HCT116 (cell line): ENCODE measurements at regions not wholly inside any gene's neighbourhood (a gene's known extent, or its start where the extent isn't known, plus 50 kb on each side); places are given as distances from the start of the nearest gene placed in this dataset.

Experiments used
- ATAC-seq: fragments of 200-7000 bp; cut with Tn5 transposase; 2 replicates; pipeline ENCODE4 v1.9.1; 2020; ENCODE audit warnings: mild to moderate bottlenecking, moderate library complexity
- BruUV-seq: library from RNA; stranded (reverse); fragments of 400-500 nt; replicated peaks from 2 replicates; lab custom pipeline; 2021; lab: Mats Ljungman, UMichigan
- CTCF ChIA-PET: fragments of 300-600 bp; sonication (Branson Sonifier 250); formaldehyde crosslinking; loops from one replicate; lab custom pipeline; 2021; ENCODE audit warnings: antibody characterized with exemption; lab: Charles Lee
- POLR2A ChIA-PET: fragments of 300-600, 350-600 bp; sonication (Branson Sonifier 250); formaldehyde crosslinking; loops from one replicate; lab custom pipeline; 2021; ENCODE audit warnings: antibody characterized with exemption; lab: Charles Lee
- RAD21 ChIA-PET, 2 experiments: fragments of 300-600 bp; sonication (Branson Sonifier 250); formaldehyde crosslinking; loops; one replicate each; lab custom pipeline; 2023; ENCODE audit warnings: low total read pairs in 2 of 2; ENCODE audit not compliant: uncharacterized antibody in 2 of 2, unreplicated experiment in 2 of 2, low non-redundant PET in 1 of 2; lab: Charles Lee
- DNase-seq: peaks from one replicate; pipeline ENCODE4 v3.0.0-alpha.2; 2010; ENCODE audit warnings: low read depth, low spot score
- H2AFZ ChIP-seq: fragments of 200-600 bp; shearing (Covaris generic), sonication (generic); 2 replicates; pipeline ENCODE4 v1.6.1; 2017; ENCODE audit warnings: low read depth, mixed run types, mixed read lengths, antibody characterized with exemption, low read length; ENCODE audit not compliant: poor library complexity, severe bottlenecking
- H3K27ac ChIP-seq: 2 replicates; pipeline ENCODE4 v1.5.1; 2012; ENCODE audit warnings: low read depth, low read length
- H3K27me3 ChIP-seq: fragments of 200-600 bp; sonication (generic); 2 replicates; pipeline ENCODE4 v1.6.1; 2016; ENCODE audit warnings: mixed run types, low read length, mixed read lengths; ENCODE audit not compliant: insufficient read depth
- H3K36me3 ChIP-seq, 2 experiments: fragments of 200-500 bp in 1 of 2; fragments of 200-600 bp in 1 of 2; sonication (Bioruptor generic) in 1 of 2; sonication (generic) in 1 of 2; 2 replicates each; pipeline versions ENCODE4 v1.5.1 to v1.6.1; 2014 to 2016; ENCODE audit warnings: low read length in 2 of 2, inconsistent platforms in 1 of 2, mixed read lengths in 1 of 2, mixed run types in 1 of 2; ENCODE audit not compliant: insufficient read depth in 2 of 2, control insufficient read depth in 1 of 2
- H3K4me1 ChIP-seq, 2 experiments: fragments of 200-600 bp in 1 of 2; sonication (generic) in 1 of 2; 2 replicates each; pipeline versions ENCODE4 v1.5.1 to v1.6.1; 2012 to 2017; ENCODE audit warnings: low read length in 2 of 2, inconsistent platforms in 1 of 2, mild to moderate bottlenecking in 1 of 2, mixed read lengths in 1 of 2, mixed run types in 1 of 2, moderate library complexity in 1 of 2; ENCODE audit not compliant: insufficient read depth in 2 of 2, control insufficient read depth in 1 of 2
- H3K4me2 ChIP-seq: fragments of 200-600 bp; sonication (generic); 2 replicates; pipeline ENCODE4 v1.6.1; 2017; ENCODE audit warnings: mixed run types, low read length, mixed read lengths
- H3K4me3 ChIP-seq, 2 experiments: fragments of 200-600 bp in 1 of 2; sonication (generic) in 1 of 2; replicated peaks in 1 of 2; 2 replicates each; pipeline ENCODE4 v1.5.1; 2011 to 2016; ENCODE audit warnings: low read length in 2 of 2, control low read depth in 1 of 2, low read depth in 1 of 2, mild to moderate bottlenecking in 1 of 2, mixed read lengths in 1 of 2, mixed run types in 1 of 2
- H3K79me2 ChIP-seq: fragments of 200-600 bp; sonication (generic); 2 replicates; pipeline ENCODE4 v1.6.1; 2017; ENCODE audit warnings: mild to moderate bottlenecking, mixed run types, low read length, moderate library complexity, mixed read lengths; ENCODE audit not compliant: insufficient read depth
- H3K9ac ChIP-seq: fragments of 200-600 bp; sonication (generic); 2 replicates; pipeline ENCODE4 v1.6.1; 2016; ENCODE audit warnings: low read length, mixed read lengths
- H3K9me2 ChIP-seq: fragments of 200-600 bp; sonication (generic), shearing (Covaris generic); 2 replicates; pipeline ENCODE4 v1.6.1; 2017; ENCODE audit warnings: mixed run types, mild to moderate bottlenecking, moderate library complexity; ENCODE audit not compliant: insufficient read depth
- H3K9me3 ChIP-seq, 2 experiments: fragments of 200-500 bp in 1 of 2; fragments of 200-600 bp in 1 of 2; sonication (Bioruptor generic) in 1 of 2; sonication (generic) in 1 of 2; 2 replicates each; pipeline ENCODE4 v1.6.1; 2014 to 2017; ENCODE audit warnings: low read length in 2 of 2, mixed read lengths in 2 of 2, inconsistent platforms in 1 of 2, low read depth in 1 of 2, mild to moderate bottlenecking in 1 of 2, mixed run types in 1 of 2, moderate library complexity in 1 of 2; ENCODE audit not compliant: control insufficient read depth in 1 of 2, insufficient read depth in 1 of 2
- H4K20me1 ChIP-seq: fragments of 200-600 bp; sonication (generic), shearing (Covaris generic); 2 replicates; pipeline ENCODE4 v1.6.1; 2017; ENCODE audit warnings: mixed run types, mild to moderate bottlenecking, moderate library complexity; ENCODE audit not compliant: insufficient read depth
- CTCF ChIP-seq, 3 experiments: fragments of 200-600 bp in 1 of 3; sonication (generic) in 1 of 3; IDR thresholded peaks in 2 of 3; conservative IDR thresholded peaks in 1 of 3; 2 replicates each; pipeline ENCODE4 v1.5.1; 2012 to 2017; ENCODE audit warnings: low read depth in 2 of 3, low read length in 2 of 3, antibody characterized with exemption in 1 of 3, borderline replicate concordance in 1 of 3, control low read depth in 1 of 3, mild to moderate bottlenecking in 1 of 3, mixed read lengths in 1 of 3, mixed run types in 1 of 3, moderate library complexity in 1 of 3; ENCODE audit not compliant: insufficient read depth in 1 of 3
- FOSL1 ChIP-seq: IDR thresholded peaks from 2 replicates; pipeline ENCODE4 v1.6.1; 2012; ENCODE audit warnings: low read depth
- SIN3A ChIP-seq: IDR thresholded peaks from 2 replicates; pipeline ENCODE4 v1.6.1; 2012; ENCODE audit warnings: low read depth
- SP1 ChIP-seq: IDR thresholded peaks from 2 replicates; pipeline ENCODE4 v1.6.1; 2012; ENCODE audit warnings: low read depth
- SRF ChIP-seq: IDR thresholded peaks from 2 replicates; pipeline ENCODE4 v1.6.1; 2012; ENCODE audit warnings: low read depth
- TCF7L2 ChIP-seq: IDR thresholded peaks from 2 replicates; pipeline ENCODE4 v1.7.0; 2011; ENCODE audit warnings: borderline replicate concordance, inconsistent platforms; ENCODE audit not compliant: insufficient read depth, insufficient read length; ENCODE audit errors: extremely low read depth
- ZFX ChIP-seq: fragments of 450-650 bp; IDR thresholded peaks from 2 replicates; pipeline ENCODE4 v1.6.1; 2017
- intact Hi-C: fragments of 100-400 bp; cut with micrococcal nuclease; formaldehyde crosslinking; loops from 2 replicates; pipeline ENCODE4 v1.10.0; 2022
- TF ChIP-seq, protein P1 (sequence below): IDR thresholded peaks from 2 replicates; pipeline ENCODE4 v1.6.1; 2012

DNA sequence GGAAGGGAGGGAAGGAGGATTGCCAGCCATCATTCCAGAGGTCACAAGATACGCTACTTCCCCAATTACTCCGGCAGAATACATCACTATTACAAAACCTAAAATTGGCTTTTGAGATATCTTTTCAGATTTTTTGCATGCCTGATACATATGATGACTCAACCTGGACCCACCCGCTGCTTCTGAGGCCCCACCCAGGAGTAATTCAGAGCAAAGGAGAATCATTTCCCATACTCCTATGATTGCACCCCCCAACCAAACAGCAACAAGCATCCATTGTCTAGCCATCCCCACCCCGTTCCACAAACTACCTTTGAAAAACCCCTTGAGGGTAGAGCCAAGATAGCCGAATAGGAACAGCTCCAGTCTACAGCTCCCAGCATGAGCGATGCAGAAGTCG lies 163.5 kb upstream of the GJE1 start:
- no peak overlapping the region for H2AFZ ChIP-seq
- no peak overlapping the region for H3K9ac ChIP-seq
- CTCF ChIA-PET = no interaction called here
- 0 out of 2 replicates have a peak, but pooled peaks have one; percentile 36 for ATAC-seq
- no peak overlapping the region for H3K27ac ChIP-seq
- TF ChIP-seq, protein P1, sequence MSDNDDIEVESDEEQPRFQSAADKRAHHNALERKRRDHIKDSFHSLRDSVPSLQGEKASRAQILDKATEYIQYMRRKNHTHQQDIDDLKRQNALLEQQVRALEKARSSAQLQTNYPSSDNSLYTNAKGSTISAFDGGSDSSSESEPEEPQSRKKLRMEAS = no peak
- TF ChIP-seq FOSL1 (0 out of 2 replicates have a peak, but pooled peaks have one; percentile 13), SP1 (no peak)
- H3K79me2 ChIP-seq = no peaks in the 10 kb centered on the region
- no peaks in the 10 kb centered on the region for H3K27me3 ChIP-seq
- H3K9me2 ChIP-seq = no peaks in the 10 kb centered on the region
- no peak for DNase-seq
- H3K4me2 ChIP-seq = no peak overlapping the region
- H3K4me1 ChIP-seq = 0 out of 4 replicates have a peak, but pooled peaks cover 0 to 6% of the 10 kb centered on the region in 2 experiments
- BruUV-seq = no TSS peak
- RAD21 ChIA-PET = no interaction called here
- intact Hi-C loops = no loop called here
- H3K9me3 ChIP-seq = no peaks in the 10 kb centered on the region
- H3K4me3 ChIP-seq = no peak overlapping the region
- POLR2A ChIA-PET = no interaction called here
- no peaks in the 10 kb centered on the region for H3K36me3 ChIP-seq
- no peaks in the 10 kb centered on the region for H4K20me1 ChIP-seq

GRCh38 chr6:141968632-141969031 lies 164.1 kb upstream of the GJE1 start:
- H3K27ac ChIP-seq = no peak overlapping the region
- CTCF ChIA-PET = no interaction called here
- H4K20me1 ChIP-seq = no peaks in the 10 kb centered on the region
- no peak overlapping the region for H3K4me2 ChIP-seq
- H2AFZ ChIP-seq = no peak overlapping the region
- no TSS peak for BruUV-seq
- H3K9ac ChIP-seq = no peak overlapping the region
- TF ChIP-seq SIN3A (no peak), ZFX (no peak), CTCF (IDR thresholded peaks at IDR 0.05 in 2 of 3, conservative IDR thresholded peaks at IDR 0.05 in 1 of 3; ENCODE audit: borderline replicate concordance in 1 of 3, insufficient read depth in 1 of 3, low read depth in 2 of 3, low read length in 2 of 3) (no peak), SRF (no peak), TCF7L2 (no peak)
- H3K79me2 ChIP-seq = no peaks in the 10 kb centered on the region
- ATAC-seq = no peak
- POLR2A ChIA-PET = no interaction called here
- H3K9me3 ChIP-seq = no peaks in the 10 kb centered on the region
- H3K4me3 ChIP-seq = no peak overlapping the region
- no peaks in the 10 kb centered on the region for H3K36me3 ChIP-seq
- H3K4me1 ChIP-seq = 0 out of 4 replicates have a peak, but pooled peaks cover 0 to 6% of the 10 kb centered on the region in 2 experiments
- no peaks in the 10 kb centered on the region for H3K27me3 ChIP-seq
- RAD21 ChIA-PET = no interaction called here
- intact Hi-C loops = no loop called here
- no peaks in the 10 kb centered on the region for H3K9me2 ChIP-seq
- no peak for DNase-seq
